ENCODE measurements at regions not wholly inside any gene's neighbourhood (a gene's known extent, or its start where the extent isn't known, plus 50 kb on each side); places are given as distances from the start of the nearest gene placed in this dataset.

- no peak for DNase-seq
Observed at GRCh38 chr2:121087117-121087516, 197.9 kb downstream of the TFCP2L1 start.

- DNase-seq: no peak
Observed at GRCh38 chr2:121088251-121089165, 196.5 kb downstream of the TFCP2L1 start.

GRCh38 chr2:121089166-121089510 lies 195.9 kb downstream of the TFCP2L1 start:
- no peak for DNase-seq

GRCh38 chr2:121090088-121090715 lies 194.8 kb downstream of the TFCP2L1 start:
- no peak for DNase-seq

GRCh38 chr2:121092095-121092494 lies 192.9 kb downstream of the TFCP2L1 start:
- no peak for DNase-seq

- no peak for DNase-seq
Observed at GRCh38 chr2:121093692-121094091, 191.3 kb downstream of the TFCP2L1 start.

- DNase-seq: no peak
Observed at GRCh38 chr2:121094101-121094500, 190.9 kb downstream of the TFCP2L1 start.

- DNase-seq: no peak
Observed at GRCh38 chr2:121094845-121095244, 190.2 kb downstream of the TFCP2L1 start.

GRCh38 chr2:121095257-121096080 lies 189.5 kb downstream of the TFCP2L1 start:
- no peak for DNase-seq

GRCh38 chr2:121096611-121097010 lies 188.4 kb downstream of the TFCP2L1 start:
- DNase-seq: no peak

- DNase-seq: no peak
Observed at GRCh38 chr2:121098556-121098955, 186.4 kb downstream of the TFCP2L1 start.

- no peak for DNase-seq
Observed at GRCh38 chr2:121099329-121100290, 185.4 kb downstream of the TFCP2L1 start.

GRCh38 chr2:121101093-121101715 lies 183.8 kb downstream of the TFCP2L1 start:
- no peak for DNase-seq

- no peak for DNase-seq
Observed at GRCh38 chr2:121102941-121103340, 182.1 kb downstream of the TFCP2L1 start.

- DNase-seq: no peak
Observed at GRCh38 chr2:121103960-121104359, 181.0 kb downstream of the TFCP2L1 start.

- no peak for DNase-seq
Observed at GRCh38 chr2:121104721-121105141, 180.3 kb downstream of the TFCP2L1 start.

- DNase-seq: no peak
Observed at GRCh38 chr2:121110924-121111323, 174.1 kb downstream of the TFCP2L1 start.

- no peak for DNase-seq
Observed at GRCh38 chr2:121118951-121119350, 166.1 kb downstream of the TFCP2L1 start.

GRCh38 chr2:121120411-121120810 lies 164.6 kb downstream of the TFCP2L1 start:
- DNase-seq: no peak

- DNase-seq: no peak
Observed at GRCh38 chr2:121120991-121121390, 164.0 kb downstream of the TFCP2L1 start.

GRCh38 chr2:121121661-121122060 lies 163.3 kb downstream of the TFCP2L1 start:
- DNase-seq: no peak

GRCh38 chr2:121123268-121123667 lies 161.7 kb downstream of the TFCP2L1 start:
- no peak for DNase-seq

Measured in activated CD4-positive, alpha-beta T cell treated with anti-CD3 and anti-CD28 coated beads for 1 hour (primary cell).